ENCODE measurements at regions not wholly inside any gene's neighbourhood (a gene's known extent, or its start where the extent isn't known, plus 50 kb on each side); places are given as distances from the start of the nearest gene placed in this dataset.

- intact Hi-C loops (cut with DNase I; ENCODE audit: low total_unique reads) (no loop called here), in situ Hi-C loops (cut with MboI; ENCODE audit: low pct_ligation_motif_present in 1 of 4, low pct_unique_long_range_greater_than_20kb in 1 of 4, low sequenced_read_pairs in 3 of 4) (no loop called here)
- no peak overlapping the region for H3K4me3 ChIP-seq
- WGBS, 2 donors (ENCODE audit: low coverage in 1 of 2) = 75% methylated on average over 5 of the region's 5 CpGs; no CpG with 5 or more reads in 1 of the 2 donors
- no peak for DNase-seq
- H3K27ac ChIP-seq = no peak overlapping the region
- TF ChIP-seq EP300 (IDR thresholded peaks at IDR 0.05; ENCODE audit: low read depth) = no peak
- TF ChIP-seq POLR2AphosphoS5 (IDR thresholded peaks at IDR 0.05) = no peak
- TF ChIP-seq POLR2A (IDR thresholded peaks at IDR 0.05) = no peak
- no peak for TF ChIP-seq CTCF (IDR thresholded peaks at IDR 0.05)
- H3K9me3 ChIP-seq = no peaks in the 10 kb centered on the region
- no peaks in the 10 kb centered on the region for H3K27me3 ChIP-seq
- H3K36me3 ChIP-seq = no peaks in the 10 kb centered on the region
- H3K4me1 ChIP-seq = peaks cover 0 to 5% (median 0%) of the 10 kb centered on the region in 4 donors
Observed at GRCh38 chr10:46225597-46225996, 61.2 kb upstream of the ANTXRL start.

GRCh38 chr10:46226232-46226631 is 60.6 kb upstream of the ANTXRL start:
- H3K36me3 ChIP-seq = no peaks in the 10 kb centered on the region
- no peak overlapping the region for H3K4me3 ChIP-seq
- peaks cover 0 to 5% (median 0%) of the 10 kb centered on the region in 4 donors for H3K4me1 ChIP-seq
- TF ChIP-seq POLR2A (IDR thresholded peaks at IDR 0.05) (no peak), POLR2AphosphoS5 (IDR thresholded peaks at IDR 0.05) (no peak), CTCF (IDR thresholded peaks at IDR 0.05) (no peak), EP300 (IDR thresholded peaks at IDR 0.05; ENCODE audit: low read depth) (no peak)
- DNase-seq = no peak
- no peak overlapping the region for H3K27ac ChIP-seq
- intact Hi-C loops (cut with DNase I; ENCODE audit: low total_unique reads) = no loop called here
- H3K27me3 ChIP-seq = no peaks in the 10 kb centered on the region
- 68% methylated on average over 2 of the region's 2 CpGs; no CpG with 5 or more reads in 1 of the 2 donors for WGBS, 2 donors (ENCODE audit: low coverage in 1 of 2)
- H3K9me3 ChIP-seq = no peaks in the 10 kb centered on the region
- in situ Hi-C loops (cut with MboI; ENCODE audit: low pct_ligation_motif_present in 1 of 4, low pct_unique_long_range_greater_than_20kb in 1 of 4, low sequenced_read_pairs in 3 of 4) = no loop called here

GRCh38 chr10:46226900-46227558 is 59.8 kb upstream of the ANTXRL start:
- H3K9me3 ChIP-seq = no peaks in the 10 kb centered on the region
- no peak overlapping the region for H3K4me3 ChIP-seq
- TF ChIP-seq CTCF (IDR thresholded peaks at IDR 0.05) (no peak), EP300 (IDR thresholded peaks at IDR 0.05; ENCODE audit: low read depth) (no peak), POLR2A (IDR thresholded peaks at IDR 0.05) (no peak), POLR2AphosphoS5 (IDR thresholded peaks at IDR 0.05) (no peak)
- H3K36me3 ChIP-seq = no peaks in the 10 kb centered on the region
- peaks cover 0 to 5% (median 0%) of the 10 kb centered on the region in 4 donors for H3K4me1 ChIP-seq
- H3K27ac ChIP-seq = no peak overlapping the region
- H3K27me3 ChIP-seq = no peaks in the 10 kb centered on the region
- 70 to 78% methylated on average over 3 to 7 of the region's 7 CpGs for WGBS, 2 donors (ENCODE audit: low coverage in 1 of 2)
- in situ Hi-C loops (cut with MboI; ENCODE audit: low pct_ligation_motif_present in 1 of 4, low pct_unique_long_range_greater_than_20kb in 1 of 4, low sequenced_read_pairs in 3 of 4) (no loop called here), intact Hi-C loops (cut with DNase I; ENCODE audit: low total_unique reads) (no loop called here)
- DNase-seq = no peak

- WGBS, 2 donors (ENCODE audit: low coverage in 1 of 2) = 65% methylated on average over 4 of the region's 4 CpGs; no CpG with 5 or more reads in 1 of the 2 donors
- H3K9me3 ChIP-seq = no peaks in the 10 kb centered on the region
- no peak overlapping the region for H3K4me3 ChIP-seq
- in situ Hi-C loops (cut with MboI; ENCODE audit: low pct_ligation_motif_present in 1 of 4, low pct_unique_long_range_greater_than_20kb in 1 of 4, low sequenced_read_pairs in 3 of 4) = no loop called here
- H3K27me3 ChIP-seq = no peaks in the 10 kb centered on the region
- H3K27ac ChIP-seq = no peak overlapping the region
- no peak for DNase-seq
- peaks cover 0 to 5% (median 0%) of the 10 kb centered on the region in 4 donors for H3K4me1 ChIP-seq
- no peak for TF ChIP-seq POLR2AphosphoS5 (IDR thresholded peaks at IDR 0.05)
- no peak for TF ChIP-seq EP300 (IDR thresholded peaks at IDR 0.05; ENCODE audit: low read depth)
- no peak for TF ChIP-seq POLR2A (IDR thresholded peaks at IDR 0.05)
- TF ChIP-seq CTCF (IDR thresholded peaks at IDR 0.05) = no peak
- intact Hi-C loops (cut with DNase I; ENCODE audit: low total_unique reads) = no loop called here
- no peaks in the 10 kb centered on the region for H3K36me3 ChIP-seq
Observed at GRCh38 chr10:46227571-46227935, 59.2 kb upstream of the ANTXRL start.
